Endothelial cell of umbilical vein (primary cell): ENCODE measurements at regions not wholly inside any gene's neighbourhood (a gene's known extent, or its start where the extent isn't known, plus 50 kb on each side); places are given as distances from the start of the nearest gene placed in this dataset.

Experiments used
- BruUV-seq: library from RNA; stranded (reverse); fragments of 400-500 nt; replicated peaks from 2 replicates; lab custom pipeline; 2021; lab: Mats Ljungman, UMichigan
- CTCF ChIA-PET: fragments of 300-600, 350-600 bp; sonication (Branson Sonifier 250); formaldehyde crosslinking; loops from one replicate; lab custom pipeline; 2021; ENCODE audit warnings: antibody characterized with exemption, inconsistent platforms; lab: Charles Lee
- POLR2A ChIA-PET: fragments of 300-600, 350-600 bp; sonication (Branson Sonifier 250); formaldehyde crosslinking; loops from one replicate; lab custom pipeline; 2021; ENCODE audit warnings: antibody characterized with exemption, inconsistent platforms; lab: Charles Lee
- DNase-seq: peaks from one replicate; pipeline ENCODE4 v3.0.0-alpha.2; 2011; ENCODE audit warnings: low read depth, low spot score
- FAIRE-seq: peaks from 2 replicates; lab custom pipeline; 2011; peaks lifted over from hg19 to GRCh38; lab: Jason Lieb, UNC
- H2AFZ ChIP-seq: 2 replicates; pipeline ENCODE4 v1.6.0; 2012; ENCODE audit warnings: low read depth, low read length, control low read depth, inconsistent platforms
- H3K27ac ChIP-seq: 2 replicates; pipeline ENCODE4 v1.5.1; 2011; ENCODE audit warnings: low read depth, mild to moderate bottlenecking, control low read depth, low read length, moderate library complexity; ENCODE audit not compliant: insufficient read depth
- H3K27me3 ChIP-seq, 2 experiments: 2 replicates each; pipeline versions ENCODE4 v1.6.0 to v1.6.1; 2011; ENCODE audit warnings: low read length in 2 of 2, mixed read lengths in 1 of 2; ENCODE audit not compliant: control insufficient read depth in 2 of 2, insufficient read depth in 2 of 2
- H3K36me3 ChIP-seq, 2 experiments: 2 replicates in 1 of 2; 3 replicates in 1 of 2; pipeline ENCODE4 v1.5.1; 2011; ENCODE audit warnings: low read length in 2 of 2, mild to moderate bottlenecking in 1 of 2, moderate library complexity in 1 of 2; ENCODE audit not compliant: control insufficient read depth in 2 of 2, insufficient read depth in 2 of 2; ENCODE audit errors: extremely low read depth in 1 of 2
- H3K4me1 ChIP-seq: 3 replicates; pipeline ENCODE4 v1.5.1; 2011; ENCODE audit warnings: mild to moderate bottlenecking, low read length; ENCODE audit not compliant: control insufficient read depth, insufficient read depth; ENCODE audit errors: extremely low read depth
- H3K4me2 ChIP-seq: 2 replicates; pipeline ENCODE4 v1.6.1; 2011; ENCODE audit warnings: low read length, control low read depth, mixed read lengths; ENCODE audit not compliant: insufficient read depth
- H3K4me3 ChIP-seq, 3 experiments: fragments of 200-600 bp in 1 of 3; sonication (generic), shearing (Covaris generic) in 1 of 3; replicated peaks in 1 of 3; 2 replicates each; pipeline ENCODE4 v1.5.1; 2011 to 2016; ENCODE audit warnings: control low read depth in 3 of 3, low read length in 3 of 3, mild to moderate bottlenecking in 2 of 3, inconsistent platforms in 1 of 3, low read depth in 1 of 3, moderate library complexity in 1 of 3; ENCODE audit not compliant: insufficient read depth in 1 of 3
- H3K79me2 ChIP-seq: 2 replicates; pipeline ENCODE4 v1.6.0; 2012; ENCODE audit warnings: low read length, inconsistent platforms; ENCODE audit not compliant: control insufficient read depth, insufficient read depth
- H3K9ac ChIP-seq: replicated peaks from 2 replicates; pipeline ENCODE3; 2011; ENCODE audit warnings: low read length, control low read depth; ENCODE audit not compliant: insufficient read depth; ENCODE audit errors: extremely low read depth
- H3K9me1 ChIP-seq: replicated peaks from 3 replicates; pipeline ENCODE4 v1.6.0; 2011; ENCODE audit warnings: mild to moderate bottlenecking, low read length; ENCODE audit not compliant: control insufficient read depth, insufficient read depth; ENCODE audit errors: extremely low read depth
- H3K9me3 ChIP-seq: replicated peaks from 2 replicates; pipeline ENCODE4 v1.5.1; 2012; ENCODE audit warnings: low read length, inconsistent platforms; ENCODE audit not compliant: control insufficient read depth, insufficient read depth
- H4K20me1 ChIP-seq: replicated peaks from 2 replicates; pipeline ENCODE3; 2011; ENCODE audit warnings: mild to moderate bottlenecking, low read length; ENCODE audit not compliant: control insufficient read depth, insufficient read depth; ENCODE audit errors: extremely low read depth
- CTCF ChIP-seq, 2 donors: IDR thresholded peaks; 1 replicate in 1 of 2; 2 replicates in 1 of 2; pipeline ENCODE4 v1.5.1; 2011; ENCODE audit warnings: low read length in 2 of 2, mild to moderate bottlenecking in 2 of 2, moderate library complexity in 2 of 2, control low read depth in 1 of 2, inconsistent platforms in 1 of 2, low read depth in 1 of 2; ENCODE audit not compliant: insufficient read depth in 1 of 2; ENCODE audit errors: extremely low read depth in 1 of 2
- EZH2 ChIP-seq: IDR thresholded peaks from 2 replicates; pipeline ENCODE4 v1.6.1; 2012; ENCODE audit warnings: borderline replicate concordance, low read depth, mild to moderate bottlenecking, moderate library complexity, low read length, inconsistent platforms; ENCODE audit not compliant: severe bottlenecking
- FOS ChIP-seq: IDR thresholded peaks from 2 replicates; pipeline ENCODE4 v1.6.1; 2011; ENCODE audit warnings: mild to moderate bottlenecking, low read length, moderate library complexity, borderline replicate concordance; ENCODE audit not compliant: insufficient read depth
- GATA2 ChIP-seq: IDR thresholded peaks from 2 replicates; pipeline ENCODE4 v1.7.0; 2011; ENCODE audit warnings: low read depth, mild to moderate bottlenecking, moderate library complexity, mixed read lengths, low read length; ENCODE audit not compliant: insufficient read length, insufficient read depth
- JUN ChIP-seq: IDR thresholded peaks from 2 replicates; pipeline ENCODE4 v1.6.1; 2011; ENCODE audit warnings: borderline replicate concordance, low read depth; ENCODE audit not compliant: insufficient read length, insufficient read depth
- MAX ChIP-seq: IDR thresholded peaks from 2 replicates; pipeline ENCODE4 v1.6.1; 2011; ENCODE audit not compliant: insufficient read depth, insufficient read length
- MYC ChIP-seq: IDR thresholded peaks from one replicate; pipeline ENCODE4 v1.6.1; 2011; ENCODE audit warnings: mild to moderate bottlenecking, low read depth, low read length
- POLR2A ChIP-seq: IDR thresholded peaks from 2 replicates; pipeline ENCODE4 v1.6.1; 2012; ENCODE audit warnings: low read depth, mild to moderate bottlenecking, control low read depth, low read length
- POLR2AphosphoS5 ChIP-seq: IDR thresholded peaks from 2 replicates; pipeline ENCODE4 v1.6.1; 2012; ENCODE audit warnings: low read depth, mild to moderate bottlenecking, control low read depth, low read length, moderate library complexity; ENCODE audit not compliant: insufficient read depth
- dilution Hi-C: fragments of 300-500 bp; cut with MboI; formaldehyde crosslinking; loops from one replicate; pipeline ENCODE4 v1.15.0; 2019; ENCODE audit warnings: low sequenced_read_pairs; ENCODE audit not compliant: extremely low pct_ligation_motif_present
- intact Hi-C: fragments of 100-400 bp; cut with micrococcal nuclease; formaldehyde crosslinking; loops from one replicate; pipeline ENCODE4 v1.10.0; 2022

- CTCF ChIA-PET: no interaction called here
- dilution Hi-C loops: no loop called here
- FAIRE-seq (no peak), DNase-seq (no peak)
- Histone ChIP-seq H3K27ac (no peak overlapping the region), H3K9ac (no peak overlapping the region), H3K4me3 (no peak overlapping the region), H3K79me2 (no peaks in the 10 kb centered on the region), H3K36me3 (no peaks in the 10 kb centered on the region), H4K20me1 (no peaks in the 10 kb centered on the region), H3K9me3 (peaks cover 3% of the 10 kb centered on the region), H3K27me3 (no peaks in the 10 kb centered on the region), H3K9me1 (no peaks in the 10 kb centered on the region), H3K4me2 (no peak overlapping the region), H2AFZ (no peak overlapping the region), H3K4me1 (no peaks in the 10 kb centered on the region)
- intact Hi-C loops: no loop called here
- POLR2A ChIA-PET: no interaction called here
- TF ChIP-seq MYC (no peak), JUN (no peak), EZH2 (no peak), POLR2AphosphoS5 (no peak), GATA2 (no peak), FOS (no peak), POLR2A (no peak), MAX (no peak), CTCF (IDR thresholded peaks at IDR 0.05; ENCODE audit: extremely low read depth in 1 of 2, insufficient read depth in 1 of 2, low read depth in 1 of 2, low read length in 2 of 2) (no peak)
- no TSS peak for BruUV-seq
Measured at GRCh38 chr5:175012267-175012666, 287.9 kb downstream of the MSX2 start.
